ENCODE measurements at regions not wholly inside any gene's neighbourhood (a gene's known extent, or its start where the extent isn't known, plus 50 kb on each side); places are given as distances from the start of the nearest gene placed in this dataset.
"Not testable (repeated sequence)": the region's sequence is repeated elsewhere in the genome, so short reads cannot be mapped to it uniquely, and the experiment has no call there.

GRCh38 chr16:88245241-88246081 lies 137.3 kb upstream of the ZNF469 start:
- H3K9me3 Mint-ChIP-seq (ENCODE audit: low read depth); H3K36me3 Mint-ChIP-seq; H3K27me3 Mint-ChIP-seq; DNase-seq; CTCF ChIA-PET; H3K4me3 Mint-ChIP-seq; H3K4me1 Mint-ChIP-seq; H3K27ac Mint-ChIP-seq; ATAC-seq: not testable (repeated sequence)

GRCh38 chr16:88246955-88247582 lies 135.7 kb upstream of the ZNF469 start:
- H3K36me3 Mint-ChIP-seq; CTCF ChIA-PET; ATAC-seq; H3K4me1 Mint-ChIP-seq; H3K27ac Mint-ChIP-seq; H3K27me3 Mint-ChIP-seq; H3K4me3 Mint-ChIP-seq; DNase-seq; H3K9me3 Mint-ChIP-seq (ENCODE audit: low read depth): not testable (repeated sequence)

- H3K27ac Mint-ChIP-seq; H3K4me1 Mint-ChIP-seq; CTCF ChIA-PET; ATAC-seq; DNase-seq; H3K4me3 Mint-ChIP-seq; H3K9me3 Mint-ChIP-seq (ENCODE audit: low read depth); H3K27me3 Mint-ChIP-seq; H3K36me3 Mint-ChIP-seq: not testable (repeated sequence)
Measured at GRCh38 chr16:88247583-88247966, 135.2 kb upstream of the ZNF469 start.

GRCh38 chr16:88248761-88249160 lies 134.0 kb upstream of the ZNF469 start:
- H3K4me1 Mint-ChIP-seq, ATAC-seq: not testable (repeated sequence)

GRCh38 chr16:88250381-88250780 lies 132.4 kb upstream of the ZNF469 start:
- H3K27ac Mint-ChIP-seq; H3K36me3 Mint-ChIP-seq; ATAC-seq; H3K4me3 Mint-ChIP-seq; DNase-seq; CTCF ChIA-PET; H3K4me1 Mint-ChIP-seq; H3K9me3 Mint-ChIP-seq (ENCODE audit: low read depth): not testable (repeated sequence)
- H3K27me3 Mint-ChIP-seq: peaks cover 11% of the 10 kb centered on the region

More at GRCh38 chr16:88248761-88249160, 134.0 kb upstream of the ZNF469 start:
- H3K9me3 Mint-ChIP-seq (ENCODE audit: low read depth); DNase-seq; H3K36me3 Mint-ChIP-seq; H3K27ac Mint-ChIP-seq; CTCF ChIA-PET; H3K27me3 Mint-ChIP-seq; H3K4me3 Mint-ChIP-seq: not testable (repeated sequence)

GRCh38 chr16:88252057-88252794 lies 130.5 kb upstream of the ZNF469 start:
- H3K4me1 Mint-ChIP-seq; H3K27ac Mint-ChIP-seq; H3K9me3 Mint-ChIP-seq (ENCODE audit: low read depth); DNase-seq; ATAC-seq; H3K4me3 Mint-ChIP-seq; CTCF ChIA-PET; H3K36me3 Mint-ChIP-seq: not testable (repeated sequence)
- H3K27me3 Mint-ChIP-seq: peaks cover 23% of the 10 kb centered on the region

- ATAC-seq; H3K4me3 Mint-ChIP-seq; H3K9me3 Mint-ChIP-seq (ENCODE audit: low read depth); H3K27ac Mint-ChIP-seq; H3K36me3 Mint-ChIP-seq; DNase-seq; H3K4me1 Mint-ChIP-seq; CTCF ChIA-PET: not testable (repeated sequence)
- peaks cover 53% of the 10 kb centered on the region for H3K27me3 Mint-ChIP-seq
Measured at GRCh38 chr16:88258141-88258540, 124.6 kb upstream of the ZNF469 start.

GRCh38 chr16:88258764-88259525 lies 123.8 kb upstream of the ZNF469 start:
- H3K36me3 Mint-ChIP-seq; H3K4me1 Mint-ChIP-seq; DNase-seq; H3K4me3 Mint-ChIP-seq; ATAC-seq; H3K27ac Mint-ChIP-seq; H3K9me3 Mint-ChIP-seq (ENCODE audit: low read depth); CTCF ChIA-PET: not testable (repeated sequence)
- H3K27me3 Mint-ChIP-seq: peaks cover 50% of the 10 kb centered on the region

GRCh38 chr16:88259538-88259937 lies 123.2 kb upstream of the ZNF469 start:
- not testable (repeated sequence) for H3K9me3 Mint-ChIP-seq (ENCODE audit: low read depth); H3K4me1 Mint-ChIP-seq
- H3K27me3 Mint-ChIP-seq: peaks cover 49% of the 10 kb centered on the region

GRCh38 chr16:88260146-88260545 lies 122.6 kb upstream of the ZNF469 start:
- ATAC-seq; H3K27ac Mint-ChIP-seq; H3K36me3 Mint-ChIP-seq; CTCF ChIA-PET; H3K4me3 Mint-ChIP-seq; DNase-seq; H3K9me3 Mint-ChIP-seq (ENCODE audit: low read depth); H3K4me1 Mint-ChIP-seq: not testable (repeated sequence)
- H3K27me3 Mint-ChIP-seq: peaks cover 49% of the 10 kb centered on the region

More at GRCh38 chr16:88259538-88259937, 123.2 kb upstream of the ZNF469 start:
- CTCF ChIA-PET, H3K4me3 Mint-ChIP-seq, H3K36me3 Mint-ChIP-seq, ATAC-seq, H3K27ac Mint-ChIP-seq, DNase-seq: not testable (repeated sequence)

GRCh38 chr16:88260881-88261665 lies 121.7 kb upstream of the ZNF469 start:
- H3K9me3 Mint-ChIP-seq (ENCODE audit: low read depth); H3K4me3 Mint-ChIP-seq; H3K36me3 Mint-ChIP-seq; DNase-seq; CTCF ChIA-PET; ATAC-seq; H3K27ac Mint-ChIP-seq: not testable (repeated sequence)
- peaks cover 43% of the 10 kb centered on the region for H3K27me3 Mint-ChIP-seq
- H3K4me1 Mint-ChIP-seq: peaks cover 12% of the 10 kb centered on the region

GRCh38 chr16:88261814-88262605 lies 120.7 kb upstream of the ZNF469 start:
- DNase-seq; H3K9me3 Mint-ChIP-seq (ENCODE audit: low read depth); CTCF ChIA-PET; H3K36me3 Mint-ChIP-seq; ATAC-seq; H3K27ac Mint-ChIP-seq; H3K4me3 Mint-ChIP-seq: not testable (repeated sequence)
- Mint-ChIP-seq H3K27me3 (peaks cover 39% of the 10 kb centered on the region), H3K4me1 (peaks cover 12% of the 10 kb centered on the region)

Measured in activated CD8-positive, alpha-beta memory T cell treated with anti-CD3 and anti-CD28 coated beads, Interleukin-2, amount 10 ng/mL, durations not matched to agents 7 days and 5 days (primary cell).